SU-DHL-6 (cell line): ENCODE measurements at regions not wholly inside any gene's neighbourhood (a gene's known extent, or its start where the extent isn't known, plus 50 kb on each side); places are given as distances from the start of the nearest gene placed in this dataset.

Experiments
- H2AFZ ChIP-seq: fragments of 200-600 bp; sonication (generic); 2 replicates; pipeline ENCODE4 v1.6.1; 2014; ENCODE audit warnings: low read depth, mild to moderate bottlenecking, moderate library complexity, mixed read lengths, antibody characterized with exemption, low read length; ENCODE audit not compliant: severe bottlenecking
- H3F3A ChIP-seq: fragments of 200-600 bp; shearing (Covaris generic); 2 replicates; pipeline ENCODE4 v1.6.0; 2016; ENCODE audit warnings: antibody characterized with exemption, mild to moderate bottlenecking; ENCODE audit not compliant: insufficient read depth
- H3K27ac ChIP-seq: fragments of 200-600 bp; sonication (generic); 2 replicates; pipeline ENCODE4 v1.5.1; 2016; ENCODE audit warnings: low read depth, mild to moderate bottlenecking, low read length, moderate library complexity, mixed read lengths
- H3K27me3 ChIP-seq: fragments of 200-600 bp; sonication (generic), shearing (Covaris generic); 2 replicates; pipeline ENCODE4 v1.6.0; 2014; ENCODE audit warnings: mild to moderate bottlenecking, low read length
- H3K36me3 ChIP-seq: fragments of 200-600 bp; sonication (generic); 2 replicates; pipeline ENCODE4 v1.6.1; 2014; ENCODE audit warnings: mild to moderate bottlenecking, low read length, mixed read lengths
- H3K4me2 ChIP-seq: fragments of 300-600, 200-600 bp; shearing (Covaris generic), sonication (generic); 2 replicates; pipeline ENCODE4 v1.6.0; 2014; ENCODE audit warnings: low read length, low read depth, mild to moderate bottlenecking; ENCODE audit not compliant: poor library complexity, severe bottlenecking
- H3K4me3 ChIP-seq: fragments of 200-600 bp; sonication (generic); 2 replicates; pipeline ENCODE4 v1.5.1; 2014; ENCODE audit warnings: antibody characterized with exemption, low read length, mild to moderate bottlenecking, mixed read lengths; ENCODE audit not compliant: insufficient read depth, poor library complexity, severe bottlenecking
- H3K79me2 ChIP-seq: fragments of 200-600 bp; sonication (generic); 2 replicates; pipeline ENCODE4 v1.6.1; 2014; ENCODE audit warnings: mild to moderate bottlenecking, low read length, moderate library complexity; ENCODE audit not compliant: insufficient read depth
- H3K9ac ChIP-seq: fragments of 200-600 bp; sonication (generic); 2 replicates; pipeline ENCODE4 v1.7.0; 2014; ENCODE audit warnings: mild to moderate bottlenecking, low read length
- H3K9me2 ChIP-seq: fragments of 200-600 bp; sonication (generic); replicated peaks from 2 replicates; pipeline ENCODE4 v1.6.1; 2014; ENCODE audit warnings: low read length; ENCODE audit not compliant: insufficient read depth
- H3K9me3 ChIP-seq: fragments of 200-600 bp; sonication (generic); 2 replicates; pipeline ENCODE4 v1.6.1; 2014; ENCODE audit warnings: low read length, mixed read lengths; ENCODE audit not compliant: insufficient read depth
- H4K20me1 ChIP-seq: fragments of 200-600 bp; sonication (generic); 2 replicates; pipeline ENCODE4 v1.6.1; 2014; ENCODE audit warnings: low read depth, mild to moderate bottlenecking, antibody characterized with exemption, low read length, moderate library complexity, mixed read lengths
- EZH2phosphoT487 ChIP-seq: fragments of 200-600 bp; sonication (generic), shearing (Covaris generic); conservative IDR thresholded peaks from 2 replicates; pipeline ENCODE4 v1.6.1; 2018; ENCODE audit warnings: mild to moderate bottlenecking, antibody characterized with exemption, low read length, moderate library complexity, mixed read lengths
- TF ChIP-seq, protein P1 (sequence below): fragments of 200-600 bp; sonication (generic); IDR thresholded peaks from one replicate; pipeline ENCODE4 v1.5.1; 2017; ENCODE audit warnings: antibody characterized with exemption, mild to moderate bottlenecking, low read length, moderate library complexity; ENCODE audit not compliant: insufficient read depth, poor library complexity, severe bottlenecking

DNA sequence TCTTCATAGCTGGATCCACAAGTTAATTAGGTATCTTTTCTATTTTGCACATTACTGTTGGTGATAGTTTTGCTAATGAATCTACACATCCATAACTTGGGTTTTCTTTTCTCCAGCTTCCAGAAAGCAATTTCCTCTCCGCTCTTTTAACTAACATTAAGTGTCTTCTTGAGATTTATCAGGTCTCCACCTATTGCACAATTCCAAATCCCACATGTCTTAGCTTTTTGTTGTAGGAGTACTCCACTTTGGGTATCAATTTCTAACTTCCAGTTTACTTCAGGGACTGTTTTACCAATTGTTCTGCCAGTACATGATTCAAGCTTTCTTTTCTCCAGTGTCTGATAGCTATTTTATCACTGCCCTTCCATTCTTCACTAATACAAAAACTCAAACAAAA lies 129.6 kb downstream of the OLFM4 start:
- H3K27me3 ChIP-seq, result no peaks in the 10 kb centered on the region

GRCh38 chr13:53159431-53159830 lies 130.8 kb downstream of the OLFM4 start:
- Histone ChIP-seq H3K27ac (no peak overlapping the region), H3K4me2 (no peak overlapping the region), H3K9me2 (no peaks in the 10 kb centered on the region), H2AFZ (no peak overlapping the region), H3K4me3 (no peak overlapping the region), H4K20me1 (no peaks in the 10 kb centered on the region), H3K9me3 (no peaks in the 10 kb centered on the region), H3K27me3 (no peaks in the 10 kb centered on the region), H3K79me2 (no peaks in the 10 kb centered on the region), H3K36me3 (no peaks in the 10 kb centered on the region), H3K9ac (no peak overlapping the region), H3F3A (no peaks in the 10 kb centered on the region)
- no peak for TF ChIP-seq EZH2phosphoT487
- TF ChIP-seq, protein P1, sequence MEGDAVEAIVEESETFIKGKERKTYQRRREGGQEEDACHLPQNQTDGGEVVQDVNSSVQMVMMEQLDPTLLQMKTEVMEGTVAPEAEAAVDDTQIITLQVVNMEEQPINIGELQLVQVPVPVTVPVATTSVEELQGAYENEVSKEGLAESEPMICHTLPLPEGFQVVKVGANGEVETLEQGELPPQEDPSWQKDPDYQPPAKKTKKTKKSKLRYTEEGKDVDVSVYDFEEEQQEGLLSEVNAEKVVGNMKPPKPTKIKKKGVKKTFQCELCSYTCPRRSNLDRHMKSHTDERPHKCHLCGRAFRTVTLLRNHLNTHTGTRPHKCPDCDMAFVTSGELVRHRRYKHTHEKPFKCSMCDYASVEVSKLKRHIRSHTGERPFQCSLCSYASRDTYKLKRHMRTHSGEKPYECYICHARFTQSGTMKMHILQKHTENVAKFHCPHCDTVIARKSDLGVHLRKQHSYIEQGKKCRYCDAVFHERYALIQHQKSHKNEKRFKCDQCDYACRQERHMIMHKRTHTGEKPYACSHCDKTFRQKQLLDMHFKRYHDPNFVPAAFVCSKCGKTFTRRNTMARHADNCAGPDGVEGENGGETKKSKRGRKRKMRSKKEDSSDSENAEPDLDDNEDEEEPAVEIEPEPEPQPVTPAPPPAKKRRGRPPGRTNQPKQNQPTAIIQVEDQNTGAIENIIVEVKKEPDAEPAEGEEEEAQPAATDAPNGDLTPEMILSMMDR, result no peak

More for the DNA sequence above, 129.6 kb downstream of the OLFM4 start:
- H3F3A ChIP-seq, result no peaks in the 10 kb centered on the region
- no peaks in the 10 kb centered on the region for H3K36me3 ChIP-seq
- no peaks in the 10 kb centered on the region for H3K79me2 ChIP-seq
- no peak overlapping the region for H3K4me2 ChIP-seq
- TF ChIP-seq EZH2phosphoT487, result no peak
- TF ChIP-seq, protein P1, result no peak
- no peak overlapping the region for H3K4me3 ChIP-seq
- H2AFZ ChIP-seq, result no peak overlapping the region
- H4K20me1 ChIP-seq, result no peaks in the 10 kb centered on the region
- no peaks in the 10 kb centered on the region for H3K9me3 ChIP-seq
- H3K9ac ChIP-seq, result no peak overlapping the region
- no peak overlapping the region for H3K27ac ChIP-seq
- H3K9me2 ChIP-seq, result no peaks in the 10 kb centered on the region

- Histone ChIP-seq H3K9ac (no peak overlapping the region), H4K20me1 (no peaks in the 10 kb centered on the region), H3K4me3 (no peak overlapping the region), H3K36me3 (no peaks in the 10 kb centered on the region), H3F3A (no peaks in the 10 kb centered on the region), H3K79me2 (no peaks in the 10 kb centered on the region), H3K9me2 (no peaks in the 10 kb centered on the region), H2AFZ (no peak overlapping the region), H3K9me3 (no peaks in the 10 kb centered on the region), H3K27me3 (no peaks in the 10 kb centered on the region), H3K4me2 (no peak overlapping the region), H3K27ac (no peak overlapping the region)
- no peak for TF ChIP-seq EZH2phosphoT487
- TF ChIP-seq, protein P1, result no peak
Measured at GRCh38 chr13:53160211-53160610, 131.6 kb downstream of the OLFM4 start.

- Histone ChIP-seq H4K20me1 (no peaks in the 10 kb centered on the region), H3K4me3 (no peak overlapping the region), H3K36me3 (no peaks in the 10 kb centered on the region), H2AFZ (no peak overlapping the region), H3K27me3 (no peaks in the 10 kb centered on the region), H3K9me2 (no peaks in the 10 kb centered on the region), H3K4me2 (no peak overlapping the region), H3K9ac (no peak overlapping the region), H3K79me2 (no peaks in the 10 kb centered on the region), H3K27ac (no peak overlapping the region), H3K9me3 (no peaks in the 10 kb centered on the region), H3F3A (no peaks in the 10 kb centered on the region)
- TF ChIP-seq EZH2phosphoT487, result no peak
Measured at GRCh38 chr13:53161251-53161650, 132.6 kb downstream of the OLFM4 start.
